Choroid plexus epithelial cell (primary cell): ENCODE measurements at regions not wholly inside any gene's neighbourhood (a gene's known extent, or its start where the extent isn't known, plus 50 kb on each side); places are given as distances from the start of the nearest gene placed in this dataset.

Source experiments
- DNase-seq: peaks from one replicate; pipeline ENCODE4 v3.0.0-alpha.2; 2010; ENCODE audit warnings: low read depth
- H3K4me3 ChIP-seq: 2 replicates; pipeline ENCODE4 v1.5.1; 2011; ENCODE audit warnings: low read depth, mild to moderate bottlenecking, control low read depth, low read length, moderate library complexity
- TF ChIP-seq, protein P1 (sequence below): conservative IDR thresholded peaks from 2 replicates; pipeline ENCODE4 v1.5.1; 2011; ENCODE audit warnings: low read depth, mild to moderate bottlenecking, control low read depth, inconsistent platforms, low read length, moderate library complexity

DNA sequence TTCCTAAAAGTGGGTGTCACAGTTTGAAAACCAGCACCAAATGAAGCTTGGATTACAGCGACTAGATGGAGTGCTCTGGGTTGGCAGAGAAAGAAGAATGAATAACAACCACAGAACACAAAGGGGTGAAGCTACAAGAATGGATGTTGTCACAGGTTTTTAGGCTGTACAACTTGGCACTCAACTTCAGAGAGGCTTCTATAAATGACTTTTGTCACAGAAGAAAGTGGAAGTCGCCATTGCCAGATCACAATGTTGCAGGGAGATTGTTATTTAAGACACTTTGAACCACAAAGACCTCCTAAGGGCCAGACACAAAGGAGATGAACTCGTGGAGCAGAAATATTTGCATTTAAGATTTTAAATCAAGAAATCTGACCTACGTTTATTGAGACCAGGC, 354.2 kb downstream of the CDH7 start:
- DNase-seq: no peak
- TF ChIP-seq, protein P1, sequence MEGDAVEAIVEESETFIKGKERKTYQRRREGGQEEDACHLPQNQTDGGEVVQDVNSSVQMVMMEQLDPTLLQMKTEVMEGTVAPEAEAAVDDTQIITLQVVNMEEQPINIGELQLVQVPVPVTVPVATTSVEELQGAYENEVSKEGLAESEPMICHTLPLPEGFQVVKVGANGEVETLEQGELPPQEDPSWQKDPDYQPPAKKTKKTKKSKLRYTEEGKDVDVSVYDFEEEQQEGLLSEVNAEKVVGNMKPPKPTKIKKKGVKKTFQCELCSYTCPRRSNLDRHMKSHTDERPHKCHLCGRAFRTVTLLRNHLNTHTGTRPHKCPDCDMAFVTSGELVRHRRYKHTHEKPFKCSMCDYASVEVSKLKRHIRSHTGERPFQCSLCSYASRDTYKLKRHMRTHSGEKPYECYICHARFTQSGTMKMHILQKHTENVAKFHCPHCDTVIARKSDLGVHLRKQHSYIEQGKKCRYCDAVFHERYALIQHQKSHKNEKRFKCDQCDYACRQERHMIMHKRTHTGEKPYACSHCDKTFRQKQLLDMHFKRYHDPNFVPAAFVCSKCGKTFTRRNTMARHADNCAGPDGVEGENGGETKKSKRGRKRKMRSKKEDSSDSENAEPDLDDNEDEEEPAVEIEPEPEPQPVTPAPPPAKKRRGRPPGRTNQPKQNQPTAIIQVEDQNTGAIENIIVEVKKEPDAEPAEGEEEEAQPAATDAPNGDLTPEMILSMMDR: no peak

DNA sequence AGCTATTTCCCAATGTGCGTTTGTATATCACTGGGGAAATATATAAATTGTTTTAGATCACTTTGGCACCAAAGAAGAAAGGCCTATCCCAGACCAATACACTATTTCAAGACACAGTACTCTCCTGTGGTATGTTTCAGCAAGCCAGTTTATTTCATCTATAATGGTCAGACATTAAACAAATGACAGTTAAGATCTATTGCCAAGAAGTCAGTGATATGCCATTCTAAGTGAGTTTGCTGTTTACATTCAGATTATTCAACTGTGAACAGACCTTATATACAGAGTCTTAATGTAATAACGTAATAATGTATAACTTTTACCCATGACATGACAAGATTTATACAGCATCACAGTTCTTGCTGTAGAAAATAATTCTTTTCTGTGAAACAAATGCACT, 352.7 kb downstream of the CDH7 start:
- H3K4me3 ChIP-seq: no peak overlapping the region
- no peak for DNase-seq
- TF ChIP-seq, protein P1: no peak

More for the DNA sequence above, 354.2 kb downstream of the CDH7 start:
- H3K4me3 ChIP-seq: no peak overlapping the region

DNA sequence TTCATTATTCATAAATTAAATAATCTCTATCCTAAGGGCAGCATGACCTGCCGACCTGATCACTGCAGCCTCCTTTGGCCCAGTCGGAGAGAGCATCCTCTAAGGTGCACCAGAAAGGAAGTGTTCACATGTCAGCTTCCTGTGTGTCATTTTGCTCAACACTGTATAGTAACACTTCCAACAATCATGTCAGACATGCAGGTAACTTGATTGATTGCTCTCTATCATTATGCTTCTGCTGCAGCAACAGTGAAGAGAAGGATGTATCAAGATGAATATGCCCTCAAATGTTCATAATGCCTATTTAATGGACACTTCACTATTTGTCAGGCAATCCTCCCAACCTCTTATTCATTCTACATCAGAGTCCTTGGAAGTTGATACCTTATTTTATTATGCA, 332.3 kb downstream of the CDH7 start:
- DNase-seq: no peak
- TF ChIP-seq, protein P1: no peak
- H3K4me3 ChIP-seq: no peak overlapping the region

DNA sequence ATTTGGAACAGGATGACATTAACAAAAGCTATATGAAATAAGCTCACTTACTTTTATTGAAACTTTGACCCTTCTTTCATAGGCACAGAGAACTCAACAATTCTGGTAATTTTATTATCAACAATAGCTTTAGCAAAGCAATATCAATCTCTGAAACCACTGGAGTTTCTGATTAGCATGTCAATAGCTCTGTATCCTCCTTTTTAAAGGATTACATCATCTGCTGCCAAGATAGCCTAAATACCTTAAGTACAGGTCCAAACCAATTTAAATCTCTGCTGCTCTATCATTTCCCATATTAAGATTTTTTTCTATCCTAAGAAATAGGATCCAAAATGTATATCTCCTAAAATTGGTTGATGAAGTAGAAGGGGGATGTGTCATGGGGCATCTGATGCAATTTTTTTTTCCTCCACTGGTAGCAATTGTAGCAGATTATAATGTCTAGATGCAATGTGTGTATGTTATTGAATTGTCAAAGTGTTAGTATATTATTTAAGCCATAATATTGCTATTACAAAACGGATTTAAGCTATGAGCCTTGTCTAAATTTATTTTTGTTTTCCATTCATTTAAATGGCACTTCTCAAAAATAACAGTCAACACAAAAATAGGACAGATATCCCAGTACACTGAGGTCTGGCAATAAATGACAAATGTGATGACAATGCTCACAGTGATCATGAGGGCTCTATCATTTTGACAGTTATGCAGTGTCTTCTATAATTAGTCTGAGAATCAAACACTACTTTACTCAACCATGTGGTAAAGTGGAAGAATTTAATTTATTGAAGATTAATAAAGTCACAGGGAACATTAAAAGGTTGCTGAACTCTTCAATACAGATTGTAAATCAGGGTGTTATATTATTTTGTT, 328.4 kb downstream of the CDH7 start:
- TF ChIP-seq, protein P1: no peak
- H3K4me3 ChIP-seq: no peak overlapping the region
- no peak for DNase-seq

- H3K4me3 ChIP-seq: no peak overlapping the region
- no peak for DNase-seq
- TF ChIP-seq, protein P1: no peak
Measured at GRCh38 chr18:66077066-66077465, 326.3 kb downstream of the CDH7 start.

GRCh38 chr18:66066191-66066590, 315.4 kb downstream of the CDH7 start:
- DNase-seq: no peak
- TF ChIP-seq, protein P1: no peak
- no peak overlapping the region for H3K4me3 ChIP-seq

DNA sequence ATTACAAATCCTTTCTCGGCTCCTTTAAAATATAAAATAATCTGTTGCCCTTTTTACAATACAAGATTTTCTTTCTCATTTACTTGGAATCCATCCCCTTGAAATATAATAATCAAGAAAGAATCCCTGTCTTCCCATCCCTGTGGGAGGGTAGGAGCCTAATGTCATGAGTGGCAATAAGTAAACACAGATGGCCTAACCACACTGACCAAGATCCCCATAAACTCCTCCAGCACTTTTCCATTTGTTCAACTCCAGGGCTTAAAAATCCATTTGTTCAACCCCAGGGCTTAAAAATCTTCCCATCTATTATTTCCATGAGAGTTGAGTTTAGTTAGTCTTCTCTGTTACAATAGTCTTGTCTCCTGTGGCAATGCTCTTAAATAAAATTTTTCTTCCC, 297.6 kb downstream of the CDH7 start:
- no peak overlapping the region for H3K4me3 ChIP-seq
- no peak for DNase-seq
- TF ChIP-seq, protein P1: no peak
